Mononuclear cell (primary cell): ENCODE measurements at regions not wholly inside any gene's neighbourhood (a gene's known extent, or its start where the extent isn't known, plus 50 kb on each side); places are given as distances from the start of the nearest gene placed in this dataset.
"Not testable (repeated sequence)": the region's sequence is repeated elsewhere in the genome, so short reads cannot be mapped to it uniquely, and the experiment has no call there.

ENCODE experiments used
- H3K27me3 ChIP-seq: 2 replicates; pipeline ENCODE4 v1.6.0; 2011; ENCODE audit warnings: low read length, control low read depth; ENCODE audit not compliant: insufficient read depth
- H3K4me1 ChIP-seq: 2 replicates; pipeline ENCODE4 v1.5.1; 2011; ENCODE audit warnings: mild to moderate bottlenecking, low read length, control low read depth; ENCODE audit not compliant: insufficient read depth
- H3K4me3 ChIP-seq: 2 replicates; pipeline ENCODE4 v1.5.1; 2011; ENCODE audit warnings: mild to moderate bottlenecking, low read length, moderate library complexity
- H3K9me3 ChIP-seq: 2 replicates; pipeline ENCODE4 v1.5.1; 2011; ENCODE audit warnings: low read depth, mild to moderate bottlenecking, control low read depth, low read length

- H3K27me3 ChIP-seq, H3K9me3 ChIP-seq, H3K4me1 ChIP-seq, H3K4me3 ChIP-seq: not testable (repeated sequence)
Observed at GRCh38 chr6:142016666-142017065, 116.1 kb upstream of the GJE1 start.

- H3K27me3 ChIP-seq, H3K9me3 ChIP-seq, H3K4me1 ChIP-seq, H3K4me3 ChIP-seq: not testable (repeated sequence)
Observed at GRCh38 chr6:142015463-142015862, 117.3 kb upstream of the GJE1 start.

- no peak overlapping the region for H3K4me3 ChIP-seq
- H3K27me3 ChIP-seq, result no peaks in the 10 kb centered on the region
- H3K4me1 ChIP-seq, result no peaks in the 10 kb centered on the region
- no peaks in the 10 kb centered on the region for H3K9me3 ChIP-seq
Observed at GRCh38 chr6:142015011-142015410, 117.7 kb upstream of the GJE1 start.

- H3K4me3 ChIP-seq, result no peak overlapping the region
Observed at GRCh38 chr6:142014515-142014914, 118.2 kb upstream of the GJE1 start.

GRCh38 chr6:142013875-142014495 lies 118.7 kb upstream of the GJE1 start:
- Histone ChIP-seq H3K27me3 (no peaks in the 10 kb centered on the region), H3K4me1 (no peaks in the 10 kb centered on the region), H3K9me3 (no peaks in the 10 kb centered on the region), H3K4me3 (no peak overlapping the region)

More at GRCh38 chr6:142014515-142014914, 118.2 kb upstream of the GJE1 start:
- no peaks in the 10 kb centered on the region for H3K4me1 ChIP-seq
- H3K27me3 ChIP-seq, result no peaks in the 10 kb centered on the region
- H3K9me3 ChIP-seq, result no peaks in the 10 kb centered on the region

GRCh38 chr6:142013287-142013686 lies 119.4 kb upstream of the GJE1 start:
- H3K4me3 ChIP-seq, result no peak overlapping the region
- no peaks in the 10 kb centered on the region for H3K4me1 ChIP-seq
- H3K9me3 ChIP-seq, result no peaks in the 10 kb centered on the region
- no peaks in the 10 kb centered on the region for H3K27me3 ChIP-seq

- no peaks in the 10 kb centered on the region for H3K9me3 ChIP-seq
- H3K4me3 ChIP-seq, result no peak overlapping the region
- no peaks in the 10 kb centered on the region for H3K4me1 ChIP-seq
- no peaks in the 10 kb centered on the region for H3K27me3 ChIP-seq
Observed at GRCh38 chr6:142011775-142012174, 121.0 kb upstream of the GJE1 start.

- no peaks in the 10 kb centered on the region for H3K4me1 ChIP-seq
- H3K9me3 ChIP-seq, result no peaks in the 10 kb centered on the region
- no peak overlapping the region for H3K4me3 ChIP-seq
- no peaks in the 10 kb centered on the region for H3K27me3 ChIP-seq
Observed at GRCh38 chr6:142011156-142011555, 121.6 kb upstream of the GJE1 start.

- Histone ChIP-seq H3K4me1 (no peaks in the 10 kb centered on the region), H3K9me3 (no peaks in the 10 kb centered on the region), H3K27me3 (no peaks in the 10 kb centered on the region), H3K4me3 (no peak overlapping the region)
Observed at GRCh38 chr6:142009647-142010046, 123.1 kb upstream of the GJE1 start.

- Histone ChIP-seq H3K4me3 (no peak overlapping the region), H3K9me3 (no peaks in the 10 kb centered on the region), H3K27me3 (no peaks in the 10 kb centered on the region), H3K4me1 (no peaks in the 10 kb centered on the region)
Observed at GRCh38 chr6:142008781-142009180, 123.9 kb upstream of the GJE1 start.

GRCh38 chr6:142008016-142008735 lies 124.5 kb upstream of the GJE1 start:
- no peak overlapping the region for H3K4me3 ChIP-seq
- no peaks in the 10 kb centered on the region for H3K4me1 ChIP-seq
- no peaks in the 10 kb centered on the region for H3K9me3 ChIP-seq
- H3K27me3 ChIP-seq, result no peaks in the 10 kb centered on the region

GRCh38 chr6:142005021-142005420 lies 127.7 kb upstream of the GJE1 start:
- Histone ChIP-seq H3K4me3 (no peak overlapping the region), H3K27me3 (no peaks in the 10 kb centered on the region), H3K9me3 (peaks cover 1% of the 10 kb centered on the region), H3K4me1 (no peaks in the 10 kb centered on the region)

GRCh38 chr6:142002825-142003405 lies 129.8 kb upstream of the GJE1 start:
- no peaks in the 10 kb centered on the region for H3K27me3 ChIP-seq
- H3K4me1 ChIP-seq, result no peaks in the 10 kb centered on the region
- peaks cover 17% of the 10 kb centered on the region for H3K9me3 ChIP-seq
- no peak overlapping the region for H3K4me3 ChIP-seq

GRCh38 chr6:141996823-141997222 lies 135.9 kb upstream of the GJE1 start:
- H3K4me1 ChIP-seq, result no peaks in the 10 kb centered on the region
- H3K4me3 ChIP-seq, result no peak overlapping the region
- no peaks in the 10 kb centered on the region for H3K27me3 ChIP-seq
- H3K9me3 ChIP-seq, result peaks cover 30% of the 10 kb centered on the region

- no peaks in the 10 kb centered on the region for H3K27me3 ChIP-seq
- no peak overlapping the region for H3K4me3 ChIP-seq
- no peaks in the 10 kb centered on the region for H3K4me1 ChIP-seq
- peaks cover 10% of the 10 kb centered on the region for H3K9me3 ChIP-seq
Observed at GRCh38 chr6:141992109-141992508, 140.6 kb upstream of the GJE1 start.

- no peaks in the 10 kb centered on the region for H3K27me3 ChIP-seq
- H3K9me3 ChIP-seq, result no peaks in the 10 kb centered on the region
- H3K4me3 ChIP-seq, result no peak overlapping the region
- H3K4me1 ChIP-seq, result no peaks in the 10 kb centered on the region
Observed at GRCh38 chr6:141990840-141991239, 141.9 kb upstream of the GJE1 start.
